ENCODE measurements at regions not wholly inside any gene's neighbourhood (a gene's known extent, or its start where the extent isn't known, plus 50 kb on each side); places are given as distances from the start of the nearest gene placed in this dataset.

GRCh38 chr11:13884158-13884799, 78.2 kb upstream of the SPON1 start:
- Mint-ChIP-seq H3K27ac (no peak overlapping the region), H3K4me3 (ENCODE audit: low read depth) (no peak overlapping the region), H3K9me3 (ENCODE audit: low read depth) (no peaks in the 10 kb centered on the region), H3K36me3 (ENCODE audit: insufficient read depth) (no peaks in the 10 kb centered on the region), H3K27me3 (peaks cover 45% of the 10 kb centered on the region), H3K4me1 (ENCODE audit: low read depth) (peaks cover 6% of the 10 kb centered on the region)
- no peak for TF ChIP-seq CTCF (IDR thresholded peaks at IDR 0.05; ENCODE audit: unreplicated experiment)
- DNase-seq (ENCODE audit: low spot score, unreplicated experiment) = no peak

GRCh38 chr11:13885083-13885482, 77.4 kb upstream of the SPON1 start:
- Mint-ChIP-seq H3K9me3 (ENCODE audit: low read depth) (no peaks in the 10 kb centered on the region), H3K4me3 (ENCODE audit: low read depth) (no peak overlapping the region), H3K27me3 (peaks cover 37% of the 10 kb centered on the region), H3K27ac (no peak overlapping the region), H3K36me3 (ENCODE audit: insufficient read depth) (no peaks in the 10 kb centered on the region), H3K4me1 (ENCODE audit: low read depth) (peaks cover 6% of the 10 kb centered on the region)
- no peak for DNase-seq (ENCODE audit: low spot score, unreplicated experiment)
- no peak for TF ChIP-seq CTCF (IDR thresholded peaks at IDR 0.05; ENCODE audit: unreplicated experiment)

- peaks cover 8% of the 10 kb centered on the region for H3K27me3 Mint-ChIP-seq
- no peaks in the 10 kb centered on the region for H3K36me3 Mint-ChIP-seq (ENCODE audit: insufficient read depth)
- H3K9me3 Mint-ChIP-seq (ENCODE audit: low read depth) = no peaks in the 10 kb centered on the region
- H3K4me1 Mint-ChIP-seq (ENCODE audit: low read depth) = peaks cover 3% of the 10 kb centered on the region
- no peak for DNase-seq (ENCODE audit: low spot score, unreplicated experiment)
- H3K4me3 Mint-ChIP-seq (ENCODE audit: low read depth) = no peak overlapping the region
- no peak for TF ChIP-seq CTCF (IDR thresholded peaks at IDR 0.05; ENCODE audit: unreplicated experiment)
- no peak overlapping the region for H3K27ac Mint-ChIP-seq
Observed at GRCh38 chr11:13889552-13890249, 72.8 kb upstream of the SPON1 start.

- no peak overlapping the region for H3K4me3 Mint-ChIP-seq (ENCODE audit: low read depth)
- H3K4me1 Mint-ChIP-seq (ENCODE audit: low read depth) = peaks cover 7% of the 10 kb centered on the region
- DNase-seq (ENCODE audit: low spot score, unreplicated experiment) = no peak
- peaks cover under 1% of the 10 kb centered on the region for H3K27me3 Mint-ChIP-seq
- TF ChIP-seq CTCF (IDR thresholded peaks at IDR 0.05; ENCODE audit: unreplicated experiment) = no peak
- no peak overlapping the region for H3K27ac Mint-ChIP-seq
- H3K9me3 Mint-ChIP-seq (ENCODE audit: low read depth) = no peaks in the 10 kb centered on the region
- no peaks in the 10 kb centered on the region for H3K36me3 Mint-ChIP-seq (ENCODE audit: insufficient read depth)
Observed at GRCh38 chr11:13891911-13892310, 70.6 kb upstream of the SPON1 start.

- DNase-seq (ENCODE audit: low spot score, unreplicated experiment) = no peak
- Mint-ChIP-seq H3K27ac (no peak overlapping the region), H3K27me3 (peaks cover 9% of the 10 kb centered on the region), H3K4me1 (ENCODE audit: low read depth) (peaks cover 11% of the 10 kb centered on the region), H3K4me3 (ENCODE audit: low read depth) (no peak overlapping the region), H3K9me3 (ENCODE audit: low read depth) (no peaks in the 10 kb centered on the region), H3K36me3 (ENCODE audit: insufficient read depth) (no peaks in the 10 kb centered on the region)
- TF ChIP-seq CTCF (IDR thresholded peaks at IDR 0.05; ENCODE audit: unreplicated experiment) = no peak
Observed at GRCh38 chr11:13896175-13896980, 66.1 kb upstream of the SPON1 start.
